GM19240 (cell line): ENCODE measurements at regions not wholly inside any gene's neighbourhood (a gene's known extent, or its start where the extent isn't known, plus 50 kb on each side); places are given as distances from the start of the nearest gene placed in this dataset.

Experiments
- DNase-seq: peaks from one replicate; pipeline ENCODE4 v3.0.0; 2011; ENCODE audit warnings: low spot score; ENCODE audit not compliant: insufficient read length

- no peak for DNase-seq
These were observed 1992.9 kb upstream of the PCDH20 start for GRCh38 chr13:63408331-63409189.

GRCh38 chr13:63403733-63404132 lies 1988.1 kb upstream of the PCDH20 start:
- no peak for DNase-seq

- no peak for DNase-seq
These were observed 1981.1 kb upstream of the PCDH20 start for GRCh38 chr13:63396746-63397145.

GRCh38 chr13:63393112-63393511 lies 1977.5 kb upstream of the PCDH20 start:
- no peak for DNase-seq

GRCh38 chr13:63389756-63390155 lies 1974.1 kb upstream of the PCDH20 start:
- DNase-seq = no peak

GRCh38 chr13:63381078-63381859 lies 1965.6 kb upstream of the PCDH20 start:
- no peak for DNase-seq

GRCh38 chr13:63377986-63378385 lies 1962.3 kb upstream of the PCDH20 start:
- no peak for DNase-seq

GRCh38 chr13:63370101-63370500 lies 1954.5 kb upstream of the PCDH20 start:
- DNase-seq = no peak

- no peak for DNase-seq
These were observed 1952.0 kb upstream of the PCDH20 start for GRCh38 chr13:63367522-63368198.

GRCh38 chr13:63364159-63364558 lies 1948.5 kb upstream of the PCDH20 start:
- no peak for DNase-seq

- no peak for DNase-seq
These were observed 1935.9 kb upstream of the PCDH20 start for GRCh38 chr13:63351533-63351932.

- no peak for DNase-seq
These were observed 1935.4 kb upstream of the PCDH20 start for GRCh38 chr13:63351081-63351480.

- no peak for DNase-seq
These were observed 1930.2 kb upstream of the PCDH20 start for GRCh38 chr13:63345835-63346234.

GRCh38 chr13:63344711-63345110 lies 1929.1 kb upstream of the PCDH20 start:
- no peak for DNase-seq

GRCh38 chr13:63337921-63338320 lies 1922.3 kb upstream of the PCDH20 start:
- DNase-seq = no peak

- no peak for DNase-seq
These were observed 1921.4 kb upstream of the PCDH20 start for GRCh38 chr13:63337041-63337440.

GRCh38 chr13:63336549-63336948 lies 1920.9 kb upstream of the PCDH20 start:
- no peak for DNase-seq

- no peak for DNase-seq
These were observed 1911.9 kb upstream of the PCDH20 start for GRCh38 chr13:63327584-63327983.

- no peak for DNase-seq
These were observed 1907.8 kb upstream of the PCDH20 start for GRCh38 chr13:63323441-63323840.

GRCh38 chr13:63311587-63311986 lies 1895.9 kb upstream of the PCDH20 start:
- no peak for DNase-seq

GRCh38 chr13:63308549-63309165 lies 1893.0 kb upstream of the PCDH20 start:
- DNase-seq = no peak

- no peak for DNase-seq
These were observed 1891.6 kb upstream of the PCDH20 start for GRCh38 chr13:63307228-63307627.
